Calu3 (cell line): ENCODE measurements at regions not wholly inside any gene's neighbourhood (a gene's known extent, or its start where the extent isn't known, plus 50 kb on each side); places are given as distances from the start of the nearest gene placed in this dataset.

ENCODE experiments used
- BruUV-seq: library from RNA; stranded (reverse); fragments of 400-500 nt; replicated peaks from 2 replicates; lab custom pipeline; 2021; lab: Mats Ljungman, UMichigan
- CTCF ChIA-PET: fragments of 300-600 bp; sonication (Branson Sonifier 250); formaldehyde crosslinking; loops from one replicate; lab custom pipeline; 2022; ENCODE audit warnings: antibody characterized with exemption; lab: Charles Lee
- DNase-seq: peaks from one replicate; pipeline ENCODE4 v3.0.0; 2022
- H3K27ac Mint-ChIP-seq: one replicate; pipeline ENCODE4 v1.8.0; 2022; ENCODE audit warnings: mixed read lengths; ENCODE audit not compliant: unreplicated experiment
- H3K27me3 Mint-ChIP-seq: one replicate; pipeline ENCODE4 v1.8.0; 2022; ENCODE audit warnings: mixed read lengths; ENCODE audit not compliant: unreplicated experiment
- H3K36me3 Mint-ChIP-seq: one replicate; pipeline ENCODE4 v1.8.0; 2022; ENCODE audit warnings: mild to moderate bottlenecking, moderate library complexity, mixed read lengths; ENCODE audit not compliant: insufficient read depth, unreplicated experiment
- H3K4me1 Mint-ChIP-seq: one replicate; pipeline ENCODE4 v1.8.0; 2022; ENCODE audit warnings: mild to moderate bottlenecking, low read depth, mixed read lengths; ENCODE audit not compliant: unreplicated experiment
- H3K4me3 Mint-ChIP-seq: one replicate; pipeline ENCODE4 v1.8.0; 2022; ENCODE audit warnings: mild to moderate bottlenecking, low read depth, moderate library complexity, mixed read lengths; ENCODE audit not compliant: unreplicated experiment
- H3K9me3 Mint-ChIP-seq: one replicate; pipeline ENCODE4 v1.8.0; 2022; ENCODE audit warnings: low read depth, mixed read lengths; ENCODE audit not compliant: unreplicated experiment
- intact Hi-C: fragments of 100-400 bp; cut with micrococcal nuclease; formaldehyde crosslinking; loops from one replicate; pipeline ENCODE4 v1.10.0; 2022; ENCODE audit not compliant: unreplicated experiment
- TF ChIP-seq, protein P1 (sequence below): fragments of 200-600 bp; IDR thresholded peaks from one replicate; pipeline ENCODE4 v1.8.0; 2022; ENCODE audit warnings: antibody characterized with exemption; ENCODE audit not compliant: unreplicated experiment

DNA sequence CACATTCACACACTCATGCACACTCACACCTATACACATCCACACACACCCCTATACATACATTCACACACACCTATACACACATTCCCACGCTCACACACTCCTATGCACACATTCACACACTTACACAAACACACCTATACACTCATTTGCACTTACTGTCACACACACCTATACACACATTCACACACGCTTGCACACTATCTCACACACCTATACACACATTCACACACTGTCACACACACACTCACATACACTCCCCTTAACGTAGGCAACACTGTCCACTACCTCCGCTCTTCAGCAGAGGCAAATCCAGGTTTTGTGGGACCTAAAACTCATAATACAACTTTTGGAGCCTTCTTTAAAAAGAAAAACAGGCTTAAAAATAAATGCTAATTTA, 487.7 kb upstream of the CDH4 start:
- CTCF ChIA-PET, result no interaction called here
- no peak for DNase-seq
- no TSS peak for BruUV-seq
- intact Hi-C loops, result no loop called here
- TF ChIP-seq, protein P1, sequence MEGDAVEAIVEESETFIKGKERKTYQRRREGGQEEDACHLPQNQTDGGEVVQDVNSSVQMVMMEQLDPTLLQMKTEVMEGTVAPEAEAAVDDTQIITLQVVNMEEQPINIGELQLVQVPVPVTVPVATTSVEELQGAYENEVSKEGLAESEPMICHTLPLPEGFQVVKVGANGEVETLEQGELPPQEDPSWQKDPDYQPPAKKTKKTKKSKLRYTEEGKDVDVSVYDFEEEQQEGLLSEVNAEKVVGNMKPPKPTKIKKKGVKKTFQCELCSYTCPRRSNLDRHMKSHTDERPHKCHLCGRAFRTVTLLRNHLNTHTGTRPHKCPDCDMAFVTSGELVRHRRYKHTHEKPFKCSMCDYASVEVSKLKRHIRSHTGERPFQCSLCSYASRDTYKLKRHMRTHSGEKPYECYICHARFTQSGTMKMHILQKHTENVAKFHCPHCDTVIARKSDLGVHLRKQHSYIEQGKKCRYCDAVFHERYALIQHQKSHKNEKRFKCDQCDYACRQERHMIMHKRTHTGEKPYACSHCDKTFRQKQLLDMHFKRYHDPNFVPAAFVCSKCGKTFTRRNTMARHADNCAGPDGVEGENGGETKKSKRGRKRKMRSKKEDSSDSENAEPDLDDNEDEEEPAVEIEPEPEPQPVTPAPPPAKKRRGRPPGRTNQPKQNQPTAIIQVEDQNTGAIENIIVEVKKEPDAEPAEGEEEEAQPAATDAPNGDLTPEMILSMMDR, result no peak
- Mint-ChIP-seq H3K9me3 (peaks cover 13% of the 10 kb centered on the region), H3K4me1 (no peaks in the 10 kb centered on the region), H3K27ac (no peak overlapping the region), H3K36me3 (no peaks in the 10 kb centered on the region), H3K27me3 (no peaks in the 10 kb centered on the region), H3K4me3 (no peak overlapping the region)

DNA sequence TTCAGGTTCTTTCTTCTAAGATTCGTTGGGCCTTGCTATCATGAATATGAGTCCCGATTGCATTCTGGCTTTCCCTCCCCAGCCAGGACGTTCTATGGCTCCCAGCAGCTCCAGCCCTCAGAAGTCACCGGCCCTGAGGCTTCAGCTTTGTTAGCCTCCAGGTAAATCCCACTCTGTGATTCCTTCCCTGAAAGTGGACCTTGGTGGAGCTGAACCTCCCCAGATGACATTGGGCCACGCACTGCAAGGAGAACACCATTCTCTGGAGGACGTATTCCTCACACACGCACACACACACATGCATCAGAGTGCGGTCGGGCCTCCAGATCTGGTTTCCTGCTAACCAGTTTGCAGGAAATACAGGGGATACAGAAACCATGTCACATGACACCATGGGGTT, 487.3 kb upstream of the CDH4 start:
- no peaks in the 10 kb centered on the region for H3K36me3 Mint-ChIP-seq
- H3K4me1 Mint-ChIP-seq, result no peaks in the 10 kb centered on the region
- intact Hi-C loops, result no loop called here
- no peak overlapping the region for H3K4me3 Mint-ChIP-seq
- DNase-seq, result no peak
- CTCF ChIA-PET, result no interaction called here
- peaks cover 17% of the 10 kb centered on the region for H3K9me3 Mint-ChIP-seq
- TF ChIP-seq, protein P1, result no peak
- H3K27me3 Mint-ChIP-seq, result no peaks in the 10 kb centered on the region
- BruUV-seq, result no TSS peak
- H3K27ac Mint-ChIP-seq, result no peak overlapping the region

DNA sequence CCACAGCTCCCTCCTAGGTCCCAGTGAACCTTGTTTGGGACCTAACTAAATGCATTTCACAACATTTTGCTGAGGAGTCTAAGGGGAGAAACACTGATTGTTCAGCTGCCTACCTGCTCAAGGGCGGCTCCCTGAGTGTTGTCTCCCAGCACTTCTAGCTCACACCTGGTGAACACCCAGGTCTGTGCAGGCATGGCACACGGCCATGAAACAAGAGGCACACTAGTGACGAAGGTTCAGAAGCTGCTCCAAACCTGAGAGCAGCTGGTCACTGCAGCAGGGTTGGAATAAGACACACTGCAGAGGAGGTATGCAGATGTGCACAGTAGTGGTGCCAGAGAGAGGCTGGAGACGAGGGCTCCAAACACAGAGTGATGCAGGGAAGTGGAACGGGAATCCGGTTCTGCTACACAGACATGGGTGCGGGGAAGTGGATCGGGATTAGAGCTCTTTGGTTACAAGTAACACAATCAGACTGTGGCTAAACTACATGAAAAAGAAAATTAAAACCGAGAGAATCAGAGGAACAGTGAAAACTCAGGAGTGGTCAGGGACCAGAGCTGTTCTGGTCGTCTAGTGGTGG, 486.1 kb upstream of the CDH4 start:
- Mint-ChIP-seq H3K4me3 (no peak overlapping the region), H3K27ac (no peak overlapping the region), H3K9me3 (peaks cover 19% of the 10 kb centered on the region), H3K4me1 (no peaks in the 10 kb centered on the region), H3K27me3 (no peaks in the 10 kb centered on the region), H3K36me3 (no peaks in the 10 kb centered on the region)
- CTCF ChIA-PET, result no interaction called here
- TF ChIP-seq, protein P1, result no peak
- no peak for DNase-seq
- intact Hi-C loops, result no loop called here
- BruUV-seq, result no TSS peak

DNA sequence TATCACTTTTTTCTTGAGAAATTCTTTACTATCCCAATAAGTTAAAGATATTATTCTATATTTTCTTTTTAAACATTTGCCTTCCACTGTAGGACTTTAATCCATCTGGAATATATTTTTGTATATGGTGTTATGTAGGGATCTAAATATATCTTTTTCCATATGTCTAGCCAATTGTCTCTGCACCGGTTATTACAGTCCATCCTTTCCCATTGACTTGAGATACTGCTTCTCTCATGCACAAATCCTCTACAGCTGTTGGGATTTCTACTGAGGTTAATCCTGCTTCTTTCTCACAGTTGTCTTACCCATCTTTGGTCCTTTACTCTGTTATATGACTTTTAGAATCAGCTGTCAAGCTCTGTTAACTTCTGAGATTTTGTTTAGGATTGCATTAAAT, 483.8 kb upstream of the CDH4 start:
- Mint-ChIP-seq H3K27me3 (no peaks in the 10 kb centered on the region), H3K4me3 (no peak overlapping the region), H3K36me3 (no peaks in the 10 kb centered on the region), H3K27ac (no peak overlapping the region), H3K4me1 (no peaks in the 10 kb centered on the region), H3K9me3 (peaks cover 16% of the 10 kb centered on the region)
- intact Hi-C loops, result no loop called here
- no peak for DNase-seq
- TF ChIP-seq, protein P1, result no peak
- BruUV-seq, result no TSS peak
- CTCF ChIA-PET, result no interaction called here
